ENCODE measurements at regions not wholly inside any gene's neighbourhood (a gene's known extent, or its start where the extent isn't known, plus 50 kb on each side); places are given as distances from the start of the nearest gene placed in this dataset.

DNA sequence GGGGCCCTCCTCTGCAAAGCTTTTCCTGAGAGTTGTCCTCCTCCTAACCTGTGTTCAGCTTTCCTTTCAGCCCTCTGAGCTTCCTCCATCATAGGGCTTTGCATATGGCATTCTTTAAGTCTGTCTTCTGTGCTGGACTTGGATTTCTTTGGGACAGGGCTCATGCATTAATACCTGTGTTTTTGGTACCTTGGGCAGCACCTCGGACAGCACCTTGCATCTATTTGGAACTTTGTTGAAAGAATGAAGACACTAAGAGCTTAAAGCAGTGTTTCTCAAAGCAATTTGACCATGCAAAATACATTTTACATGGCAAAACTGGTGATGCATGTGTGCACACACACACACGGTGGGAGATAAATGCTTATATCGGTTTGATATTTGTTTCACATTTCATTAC lies 115.0 kb upstream of the SRRM4 start:
- DNase-seq (ENCODE audit: extremely low read depth, low read depth) = no peak

DNA sequence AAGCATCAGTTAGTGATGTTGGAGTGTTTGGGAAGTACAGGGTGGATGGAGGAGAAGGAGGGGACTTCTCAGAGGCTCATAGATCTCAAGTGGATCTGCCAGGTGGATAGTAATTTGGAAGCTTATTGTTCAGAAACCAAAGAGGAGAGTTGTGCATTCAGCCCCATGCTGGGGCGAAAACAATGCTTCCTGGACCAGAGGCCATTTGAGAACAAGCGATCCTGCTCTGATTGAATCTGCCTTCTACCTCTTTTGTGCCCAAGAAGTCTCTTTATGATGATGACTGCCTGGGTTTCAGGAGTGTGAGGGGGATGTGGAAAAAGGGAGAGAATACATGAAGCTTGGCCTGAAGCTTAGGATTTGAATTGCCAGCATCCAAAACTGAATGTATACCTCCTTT lies 110.8 kb upstream of the SRRM4 start:
- no peak for DNase-seq (ENCODE audit: extremely low read depth, low read depth)
- TF ChIP-seq, protein P1, sequence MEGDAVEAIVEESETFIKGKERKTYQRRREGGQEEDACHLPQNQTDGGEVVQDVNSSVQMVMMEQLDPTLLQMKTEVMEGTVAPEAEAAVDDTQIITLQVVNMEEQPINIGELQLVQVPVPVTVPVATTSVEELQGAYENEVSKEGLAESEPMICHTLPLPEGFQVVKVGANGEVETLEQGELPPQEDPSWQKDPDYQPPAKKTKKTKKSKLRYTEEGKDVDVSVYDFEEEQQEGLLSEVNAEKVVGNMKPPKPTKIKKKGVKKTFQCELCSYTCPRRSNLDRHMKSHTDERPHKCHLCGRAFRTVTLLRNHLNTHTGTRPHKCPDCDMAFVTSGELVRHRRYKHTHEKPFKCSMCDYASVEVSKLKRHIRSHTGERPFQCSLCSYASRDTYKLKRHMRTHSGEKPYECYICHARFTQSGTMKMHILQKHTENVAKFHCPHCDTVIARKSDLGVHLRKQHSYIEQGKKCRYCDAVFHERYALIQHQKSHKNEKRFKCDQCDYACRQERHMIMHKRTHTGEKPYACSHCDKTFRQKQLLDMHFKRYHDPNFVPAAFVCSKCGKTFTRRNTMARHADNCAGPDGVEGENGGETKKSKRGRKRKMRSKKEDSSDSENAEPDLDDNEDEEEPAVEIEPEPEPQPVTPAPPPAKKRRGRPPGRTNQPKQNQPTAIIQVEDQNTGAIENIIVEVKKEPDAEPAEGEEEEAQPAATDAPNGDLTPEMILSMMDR (IDR thresholded peaks at IDR 0.05; ENCODE audit: low read depth, low read length) = no peak

More for the DNA sequence above, 115.0 kb upstream of the SRRM4 start:
- TF ChIP-seq, protein P1 (IDR thresholded peaks at IDR 0.05; ENCODE audit: low read depth, low read length) = no peak

DNA sequence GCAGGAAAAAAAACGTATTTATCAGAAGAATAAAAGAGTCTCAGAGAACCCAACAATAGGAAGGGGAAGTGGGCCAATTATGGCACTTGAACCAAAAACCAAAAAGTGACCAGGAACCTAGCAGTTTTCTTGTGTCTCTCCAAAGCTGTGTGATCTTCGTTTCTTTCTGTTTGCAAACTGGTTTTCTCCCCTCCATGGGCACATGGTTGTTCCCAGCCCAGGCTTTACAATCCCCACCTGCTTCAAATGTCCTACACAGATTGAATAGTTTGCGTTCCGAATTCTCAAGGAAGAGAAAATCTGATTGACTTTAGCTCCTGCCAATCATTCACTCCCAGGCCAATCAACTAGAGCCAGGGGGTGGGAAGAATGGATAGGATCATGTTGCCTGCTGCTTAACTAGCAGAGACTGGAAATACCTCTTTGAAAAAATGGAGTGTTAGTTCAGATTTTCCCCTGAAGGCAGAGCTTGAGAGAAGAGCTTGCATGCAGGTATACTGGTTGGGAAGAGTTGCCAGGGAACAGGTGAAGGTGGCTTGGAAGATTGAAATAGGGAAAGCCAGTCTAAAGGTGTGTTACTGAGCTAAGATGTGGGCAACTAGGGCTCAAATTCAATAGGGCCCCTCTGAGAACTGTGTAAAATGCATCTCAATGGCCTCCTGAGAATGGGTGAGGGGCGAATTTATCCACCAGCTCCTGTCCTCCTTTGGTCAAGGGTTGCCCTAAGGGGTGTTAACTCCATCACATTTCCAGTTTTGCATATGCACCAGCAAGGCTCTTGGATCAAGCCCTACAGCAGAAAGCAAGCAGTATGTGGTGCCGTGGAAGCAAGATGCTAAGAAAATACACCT lies 106.4 kb upstream of the SRRM4 start:
- no peak for DNase-seq (ENCODE audit: extremely low read depth, low read depth)
- TF ChIP-seq, protein P1 (IDR thresholded peaks at IDR 0.05; ENCODE audit: low read depth, low read length) = no peak

DNA sequence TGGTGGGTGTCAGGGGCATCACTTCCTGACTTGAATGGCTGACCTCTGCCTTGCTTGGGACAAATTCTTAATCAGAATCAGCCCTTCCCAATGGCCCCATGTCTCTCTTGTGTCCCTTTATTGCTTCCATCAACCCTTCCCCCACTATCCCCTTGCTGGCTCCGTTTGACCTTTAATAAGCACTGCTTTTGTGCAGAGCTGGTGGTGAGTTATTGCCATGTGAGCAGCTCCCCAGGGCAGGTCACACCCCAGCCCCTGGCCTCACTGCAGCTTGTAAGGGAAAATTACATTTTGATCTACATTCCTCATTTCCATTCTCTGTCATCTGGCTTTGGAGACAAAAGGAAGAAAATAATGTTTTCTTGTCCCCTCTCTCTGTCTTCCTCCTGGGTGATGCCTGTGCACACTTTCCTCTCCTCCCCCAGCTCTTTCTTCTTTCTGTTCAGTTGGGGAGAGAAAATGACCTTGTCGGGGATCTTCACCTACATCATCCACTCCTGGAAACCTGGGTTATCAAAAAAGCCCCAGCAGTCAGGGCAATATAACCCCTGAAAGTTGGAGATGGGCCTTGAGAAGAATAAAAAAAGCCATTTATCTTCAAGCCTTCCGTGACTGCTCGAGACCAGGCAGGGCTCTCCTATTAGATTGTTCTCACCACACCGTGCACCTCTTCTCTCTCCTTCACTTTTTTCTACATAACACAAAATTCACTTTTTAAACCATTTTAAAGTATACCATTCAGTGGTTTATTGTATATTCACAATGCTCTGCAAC lies 100.4 kb upstream of the SRRM4 start:
- no peak for DNase-seq (ENCODE audit: extremely low read depth, low read depth)
- TF ChIP-seq, protein P1 (IDR thresholded peaks at IDR 0.05; ENCODE audit: low read depth, low read length) = no peak

DNA sequence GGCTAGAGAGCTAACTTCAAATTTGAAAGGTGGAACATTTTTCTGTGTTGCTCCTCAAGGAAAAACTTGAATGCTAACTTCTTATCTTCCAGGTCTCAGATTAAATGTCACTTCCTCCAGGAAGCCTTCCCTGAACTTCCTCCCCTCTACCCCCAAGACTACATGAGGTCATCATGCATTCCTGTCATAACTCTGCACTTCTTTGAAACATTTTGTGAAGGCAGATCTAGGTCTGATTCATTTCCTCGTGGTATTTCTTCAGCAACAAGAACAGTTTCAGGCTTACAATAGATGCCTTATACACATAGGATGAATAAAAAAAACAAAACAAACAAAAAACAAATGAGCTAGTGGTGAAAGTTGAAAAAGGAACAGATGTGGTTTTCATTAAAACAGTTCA lies 97.1 kb upstream of the SRRM4 start:
- DNase-seq (ENCODE audit: extremely low read depth, low read depth) = no peak
- TF ChIP-seq, protein P1 (IDR thresholded peaks at IDR 0.05; ENCODE audit: low read depth, low read length) = no peak

DNA sequence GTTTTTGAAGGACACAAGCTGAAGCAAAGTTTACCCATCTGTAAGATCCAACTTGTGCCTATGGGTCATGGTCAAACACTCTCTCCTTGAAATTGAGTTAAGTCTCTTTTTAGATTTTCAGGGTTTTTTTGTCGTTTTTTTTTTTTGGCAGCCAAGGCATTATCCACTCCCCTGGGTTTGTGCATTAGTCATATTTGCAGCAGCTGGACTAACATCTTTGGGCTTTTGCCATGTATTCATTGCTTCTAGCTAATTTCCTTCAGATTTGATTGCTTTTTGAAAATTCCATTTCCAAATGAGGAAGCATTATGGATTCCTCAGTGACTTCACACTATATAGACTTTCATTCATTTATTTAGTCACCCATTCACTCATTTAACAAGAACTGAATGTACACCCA lies 80.3 kb upstream of the SRRM4 start:
- DNase-seq (ENCODE audit: extremely low read depth, low read depth) = no peak
- TF ChIP-seq, protein P1 (IDR thresholded peaks at IDR 0.05; ENCODE audit: low read depth, low read length) = no peak

DNA sequence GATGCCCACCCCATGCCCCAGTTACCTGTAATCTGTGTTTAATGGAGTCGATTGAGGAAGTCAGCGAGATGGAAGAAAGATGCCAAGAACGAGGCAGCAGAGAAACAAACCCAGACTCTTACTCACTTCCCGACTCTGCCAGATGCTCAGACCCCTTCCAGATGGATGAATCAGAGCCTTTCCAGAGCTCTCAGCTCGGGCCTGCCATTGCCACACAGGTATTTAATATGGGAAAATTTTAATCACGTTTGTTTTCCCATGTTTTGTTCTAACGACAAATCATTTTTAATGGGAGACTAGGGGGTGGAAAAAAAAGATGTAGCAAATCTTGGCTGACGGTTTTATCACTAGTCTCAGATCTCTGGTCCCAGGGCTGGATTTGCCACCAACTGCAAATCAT lies 72.5 kb upstream of the SRRM4 start:
- TF ChIP-seq, protein P1 (IDR thresholded peaks at IDR 0.05; ENCODE audit: low read depth, low read length) = no peak
- no peak for DNase-seq (ENCODE audit: extremely low read depth, low read depth)

Measured in AG09319 (cell line).